Ishikawa (cell line): ENCODE measurements at regions not wholly inside any gene's neighbourhood (a gene's known extent, or its start where the extent isn't known, plus 50 kb on each side); places are given as distances from the start of the nearest gene placed in this dataset.

Source experiments
- MAX ChIP-seq: IDR thresholded peaks from 2 replicates; pipeline ENCODE4 v1.6.1; 2012
- REST ChIP-seq: IDR thresholded peaks from 2 replicates; pipeline ENCODE4 v1.6.1; 2012; ENCODE audit warnings: low read depth, mild to moderate bottlenecking
- TCF12 ChIP-seq: IDR thresholded peaks from 2 replicates; pipeline ENCODE4 v1.6.1; 2012; ENCODE audit warnings: low read depth

- TF ChIP-seq TCF12 (no peak), REST (no peak), MAX (no peak)
Measured at GRCh38 chr11:32168924-32169323, 78.0 kb downstream of the RCN1 start.
